ENCODE measurements at regions not wholly inside any gene's neighbourhood (a gene's known extent, or its start where the extent isn't known, plus 50 kb on each side); places are given as distances from the start of the nearest gene placed in this dataset.
"Not testable (repeated sequence)": the region's sequence is repeated elsewhere in the genome, so short reads cannot be mapped to it uniquely, and the experiment has no call there.

GRCh38 chr1:227508431-227508830 lies 54.9 kb upstream of the ZNF678 start:
- Histone ChIP-seq H3K4me3 (no peak overlapping the region), H3K36me3 (no peaks in the 10 kb centered on the region)
- DNase-seq, result no peak

GRCh38 chr1:227506490-227507393 lies 56.6 kb upstream of the ZNF678 start:
- not testable (repeated sequence) for H3K4me1 ChIP-seq; H3K27ac ChIP-seq; H3K4me3 ChIP-seq; H3K9me3 ChIP-seq (replicated peaks); H3K27me3 ChIP-seq; H3K36me3 ChIP-seq; DNase-seq

More at GRCh38 chr1:227508431-227508830, 54.9 kb upstream of the ZNF678 start:
- H3K27me3 ChIP-seq, result no peaks in the 10 kb centered on the region
- no peak overlapping the region for H3K27ac ChIP-seq
- no peaks in the 10 kb centered on the region for H3K4me1 ChIP-seq
- H3K9me3 ChIP-seq (replicated peaks), result no peaks in the 10 kb centered on the region

- H3K36me3 ChIP-seq; H3K27ac ChIP-seq; DNase-seq; H3K9me3 ChIP-seq (replicated peaks); H3K4me3 ChIP-seq; H3K4me1 ChIP-seq; H3K27me3 ChIP-seq: not testable (repeated sequence)
Observed at GRCh38 chr1:227496045-227496444, 67.3 kb upstream of the ZNF678 start.

GRCh38 chr1:227493863-227494551 lies 69.3 kb upstream of the ZNF678 start:
- not testable (repeated sequence) for H3K27ac ChIP-seq; H3K4me3 ChIP-seq; DNase-seq; H3K36me3 ChIP-seq; H3K27me3 ChIP-seq; H3K9me3 ChIP-seq (replicated peaks); H3K4me1 ChIP-seq

- Histone ChIP-seq H3K9me3 (replicated peaks) (no peaks in the 10 kb centered on the region), H3K4me3 (no peak overlapping the region), H3K27me3 (no peaks in the 10 kb centered on the region), H3K4me1 (no peaks in the 10 kb centered on the region), H3K36me3 (no peaks in the 10 kb centered on the region), H3K27ac (no peak overlapping the region)
- DNase-seq, result no peak
Observed at GRCh38 chr1:227490478-227490877, 72.9 kb upstream of the ZNF678 start.

GRCh38 chr1:227490001-227490400 lies 73.4 kb upstream of the ZNF678 start:
- DNase-seq, result no peak
- H3K27ac ChIP-seq, result no peak overlapping the region
- no peaks in the 10 kb centered on the region for H3K36me3 ChIP-seq
- H3K27me3 ChIP-seq, result no peaks in the 10 kb centered on the region
- no peaks in the 10 kb centered on the region for H3K4me1 ChIP-seq
- no peaks in the 10 kb centered on the region for H3K9me3 ChIP-seq (replicated peaks)
- H3K4me3 ChIP-seq, result no peak overlapping the region

GRCh38 chr1:227489572-227489971 lies 73.8 kb upstream of the ZNF678 start:
- Histone ChIP-seq H3K4me1 (no peaks in the 10 kb centered on the region), H3K4me3 (no peak overlapping the region), H3K27ac (no peak overlapping the region), H3K9me3 (replicated peaks) (no peaks in the 10 kb centered on the region), H3K27me3 (no peaks in the 10 kb centered on the region), H3K36me3 (no peaks in the 10 kb centered on the region)
- peak in 1 of 2 experiments; percentile 26 for DNase-seq

GRCh38 chr1:227487606-227488005 lies 75.8 kb upstream of the ZNF678 start:
- no peak overlapping the region for H3K4me3 ChIP-seq
- no peaks in the 10 kb centered on the region for H3K9me3 ChIP-seq (replicated peaks)
- H3K27ac ChIP-seq, result no peak overlapping the region
- no peaks in the 10 kb centered on the region for H3K4me1 ChIP-seq
- no peaks in the 10 kb centered on the region for H3K27me3 ChIP-seq
- H3K36me3 ChIP-seq, result no peaks in the 10 kb centered on the region
- DNase-seq, result no peak

- no peak for DNase-seq
- Histone ChIP-seq H3K9me3 (replicated peaks) (no peaks in the 10 kb centered on the region), H3K4me1 (no peaks in the 10 kb centered on the region), H3K27me3 (no peaks in the 10 kb centered on the region), H3K27ac (no peak overlapping the region), H3K36me3 (no peaks in the 10 kb centered on the region), H3K4me3 (no peak overlapping the region)
Observed at GRCh38 chr1:227486559-227486958, 76.8 kb upstream of the ZNF678 start.

- DNase-seq, result no peak
- peaks cover 4% of the 10 kb centered on the region; the same call in 1 of the 2 replicates for H3K9me3 ChIP-seq (replicated peaks)
- no peak overlapping the region for H3K4me3 ChIP-seq
- H3K4me1 ChIP-seq, result no peaks in the 10 kb centered on the region
- no peaks in the 10 kb centered on the region for H3K27me3 ChIP-seq
- no peak overlapping the region for H3K27ac ChIP-seq
- no peaks in the 10 kb centered on the region for H3K36me3 ChIP-seq
Observed at GRCh38 chr1:227482023-227482299, 81.4 kb upstream of the ZNF678 start.

- H3K4me1 ChIP-seq; H3K36me3 ChIP-seq; H3K9me3 ChIP-seq (replicated peaks); DNase-seq; H3K27ac ChIP-seq; H3K4me3 ChIP-seq; H3K27me3 ChIP-seq: not testable (repeated sequence)
Observed at GRCh38 chr1:227474072-227474471, 89.3 kb upstream of the ZNF678 start.

GRCh38 chr1:227472772-227473171 lies 90.6 kb upstream of the ZNF678 start:
- Histone ChIP-seq H3K9me3 (replicated peaks) (peaks cover 3% of the 10 kb centered on the region), H3K27ac (no peak overlapping the region), H3K4me1 (no peaks in the 10 kb centered on the region), H3K27me3 (no peaks in the 10 kb centered on the region), H3K4me3 (no peak overlapping the region), H3K36me3 (no peaks in the 10 kb centered on the region)
- no peak for DNase-seq

- no peak for DNase-seq
- Histone ChIP-seq H3K4me3 (no peak overlapping the region), H3K9me3 (replicated peaks) (no peaks in the 10 kb centered on the region), H3K27me3 (no peaks in the 10 kb centered on the region; the same call in 1 of the 2 replicates), H3K36me3 (no peaks in the 10 kb centered on the region), H3K27ac (no peak overlapping the region), H3K4me1 (no peaks in the 10 kb centered on the region)
Observed at GRCh38 chr1:227470688-227471087, 92.7 kb upstream of the ZNF678 start.

GRCh38 chr1:227469708-227470107 lies 93.6 kb upstream of the ZNF678 start:
- H3K4me3 ChIP-seq, result no peak overlapping the region
- H3K27me3 ChIP-seq, result no peaks in the 10 kb centered on the region; the same call in 1 of the 2 replicates

GRCh38 chr1:227466039-227466645 lies 97.2 kb upstream of the ZNF678 start:
- H3K4me3 ChIP-seq, result no peak overlapping the region

More at GRCh38 chr1:227469708-227470107, 93.6 kb upstream of the ZNF678 start:
- no peaks in the 10 kb centered on the region for H3K4me1 ChIP-seq
- no peaks in the 10 kb centered on the region for H3K9me3 ChIP-seq (replicated peaks)
- no peak overlapping the region for H3K27ac ChIP-seq
- H3K36me3 ChIP-seq, result no peaks in the 10 kb centered on the region
- DNase-seq, result no peak

More at GRCh38 chr1:227466039-227466645, 97.2 kb upstream of the ZNF678 start:
- Histone ChIP-seq H3K4me1 (no peaks in the 10 kb centered on the region), H3K36me3 (no peaks in the 10 kb centered on the region), H3K27me3 (no peaks in the 10 kb centered on the region; the same call in none of the 2 replicates), H3K27ac (no peak overlapping the region), H3K9me3 (replicated peaks) (no peaks in the 10 kb centered on the region)
- no peak for DNase-seq
